HS-5 (cell line): ENCODE measurements at regions not wholly inside any gene's neighbourhood (a gene's known extent, or its start where the extent isn't known, plus 50 kb on each side); places are given as distances from the start of the nearest gene placed in this dataset.
"Not testable (repeated sequence)": the region's sequence is repeated elsewhere in the genome, so short reads cannot be mapped to it uniquely, and the experiment has no call there.

Experiments
- DNase-seq: peaks from one replicate; pipeline ENCODE4 v3.0.0-alpha.2; 2012; ENCODE audit warnings: low read depth

GRCh38 chr12:97005174-97005573 lies 98.1 kb downstream of the NEDD1 start:
- no peak for DNase-seq

GRCh38 chr12:97005646-97006045 lies 98.6 kb downstream of the NEDD1 start:
- no peak for DNase-seq

GRCh38 chr12:97006585-97006984 lies 99.5 kb downstream of the NEDD1 start:
- no peak for DNase-seq

GRCh38 chr12:97016163-97016562 lies 109.1 kb downstream of the NEDD1 start:
- no peak for DNase-seq

GRCh38 chr12:97017213-97017612 lies 110.2 kb downstream of the NEDD1 start:
- no peak for DNase-seq

GRCh38 chr12:97022536-97023230 lies 115.6 kb downstream of the NEDD1 start:
- DNase-seq: no peak

GRCh38 chr12:97024393-97024792 lies 117.3 kb downstream of the NEDD1 start:
- DNase-seq: no peak

- no peak for DNase-seq
Observed at GRCh38 chr12:97026901-97027300, 119.8 kb downstream of the NEDD1 start.

- DNase-seq: no peak
Observed at GRCh38 chr12:97027482-97027881, 120.4 kb downstream of the NEDD1 start.

GRCh38 chr12:97038131-97038530 lies 131.1 kb downstream of the NEDD1 start:
- no peak for DNase-seq

GRCh38 chr12:97038834-97039233 lies 131.8 kb downstream of the NEDD1 start:
- no peak for DNase-seq

GRCh38 chr12:97046901-97047300 lies 139.8 kb downstream of the NEDD1 start:
- no peak for DNase-seq

GRCh38 chr12:97047361-97047760 lies 140.3 kb downstream of the NEDD1 start:
- no peak for DNase-seq

GRCh38 chr12:97048421-97049035 lies 141.5 kb downstream of the NEDD1 start:
- DNase-seq: no peak

- no peak for DNase-seq
Observed at GRCh38 chr12:97050509-97050908, 143.5 kb downstream of the NEDD1 start.

GRCh38 chr12:97051341-97051740 lies 144.3 kb downstream of the NEDD1 start:
- DNase-seq: no peak

GRCh38 chr12:97061171-97061570 lies 154.1 kb downstream of the NEDD1 start:
- DNase-seq: no peak

GRCh38 chr12:97063292-97063935 lies 156.4 kb downstream of the NEDD1 start:
- DNase-seq: no peak

GRCh38 chr12:97075161-97075933 lies 168.3 kb downstream of the NEDD1 start:
- no peak for DNase-seq

- no peak for DNase-seq
Observed at GRCh38 chr12:97075934-97076630, 169.0 kb downstream of the NEDD1 start.

- DNase-seq: not testable (repeated sequence)
Observed at GRCh38 chr12:97076912-97077311, 169.9 kb downstream of the NEDD1 start.

- DNase-seq: no peak
Observed at GRCh38 chr12:97082029-97082428, 175.0 kb downstream of the NEDD1 start.
